Activated CD4-positive, alpha-beta T cell treated with anti-CD3 and anti-CD28 coated beads for 4 hours (primary cell): ENCODE measurements at regions not wholly inside any gene's neighbourhood (a gene's known extent, or its start where the extent isn't known, plus 50 kb on each side); places are given as distances from the start of the nearest gene placed in this dataset.
"Not testable (repeated sequence)": the region's sequence is repeated elsewhere in the genome, so short reads cannot be mapped to it uniquely, and the experiment has no call there.

Source experiments
- DNase-seq, 2 donors: peaks; one replicate each; pipeline ENCODE4 v3.0.0-alpha.2; 2020

DNA sequence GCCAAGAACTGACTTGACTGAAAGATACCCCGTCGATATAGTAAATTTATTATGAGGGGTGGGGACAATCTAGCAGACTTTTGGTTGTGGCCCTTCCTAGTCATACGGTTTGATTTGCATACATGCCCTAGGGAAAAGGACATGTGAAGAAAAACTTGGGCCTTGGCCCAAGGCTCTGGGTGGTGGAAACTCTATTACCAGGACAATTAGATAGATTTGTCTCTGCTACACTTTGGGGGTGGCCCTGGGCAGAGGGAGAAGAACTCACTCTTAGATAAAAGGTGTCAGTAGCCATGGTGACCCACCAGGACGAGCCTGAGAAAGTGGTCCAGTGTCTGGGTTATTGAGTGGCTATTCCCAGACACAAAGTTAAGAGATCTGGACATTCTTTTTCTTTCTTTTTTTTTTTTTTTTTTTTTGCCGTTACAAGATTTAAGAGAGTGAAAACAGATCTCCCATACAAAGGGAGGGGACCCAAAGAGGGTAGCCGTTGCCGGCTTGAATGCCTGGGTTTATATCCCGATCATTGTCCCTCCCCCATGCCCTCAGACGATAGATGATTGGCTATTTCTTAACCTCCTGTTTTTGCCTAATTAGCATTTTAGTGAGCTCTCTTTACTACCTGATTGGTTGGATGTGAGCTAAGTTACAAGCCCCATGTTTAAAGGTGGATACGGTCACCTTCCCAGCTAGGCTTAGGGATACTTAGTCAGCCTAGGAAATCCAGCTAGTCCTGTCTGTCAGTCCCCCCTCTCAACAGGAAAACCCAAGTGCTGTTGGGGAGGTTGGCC, 96.4 kb upstream of the SMAD3 start:
- no peak for DNase-seq

GRCh38 chr15:66974131-66974530, 91.3 kb upstream of the SMAD3 start:
- not testable (repeated sequence) for DNase-seq

DNA sequence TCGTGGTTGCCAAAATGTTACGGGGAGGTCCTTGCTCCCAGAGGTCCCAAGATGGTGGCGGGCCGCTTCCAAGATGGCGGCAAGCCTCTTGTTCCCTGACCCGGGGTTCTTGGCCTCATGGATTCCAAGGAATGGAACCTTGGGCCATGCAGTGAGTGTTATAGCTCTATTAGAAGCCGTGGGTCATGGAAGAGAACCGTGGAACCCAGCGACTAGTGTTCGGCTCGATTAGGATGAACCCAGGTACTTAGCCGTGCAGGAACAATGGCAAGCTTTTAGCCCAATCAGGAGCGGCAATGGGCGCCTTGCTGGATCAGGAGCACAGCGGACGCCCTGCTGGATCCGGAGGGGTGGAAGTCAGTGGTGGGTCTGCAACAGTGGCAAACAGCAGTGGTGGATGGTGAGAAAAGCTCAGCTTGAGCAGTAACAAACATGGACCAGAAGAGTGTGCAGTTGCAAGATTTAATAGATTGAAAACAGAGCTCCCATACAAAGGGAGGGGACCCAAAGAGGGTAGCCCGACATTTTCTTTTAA, 89.2 kb upstream of the SMAD3 start:
- DNase-seq, result not testable (repeated sequence)

DNA sequence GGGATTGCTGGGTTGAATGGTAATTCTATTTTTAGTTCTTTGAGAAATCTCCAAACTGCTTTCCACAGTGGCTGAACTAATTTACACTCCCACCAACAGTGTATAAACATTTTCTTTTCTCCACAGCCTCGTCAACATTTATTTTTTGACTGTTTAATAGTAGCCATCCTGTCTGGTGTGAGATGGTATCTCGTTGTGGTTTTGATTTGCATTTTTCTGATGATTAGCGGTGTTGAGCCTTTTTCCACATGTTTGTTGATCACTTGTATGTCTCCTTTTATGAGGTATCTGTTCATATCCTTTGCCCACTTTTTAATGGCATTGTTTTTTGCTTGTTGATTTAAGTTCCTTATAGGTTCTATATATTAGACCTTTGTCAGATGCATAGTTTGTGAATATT, 85.1 kb upstream of the SMAD3 start:
- not testable (repeated sequence) for DNase-seq

- DNase-seq, result no peak
These were observed 83.6 kb upstream of the SMAD3 start for GRCh38 chr15:66981771-66982170.

DNA sequence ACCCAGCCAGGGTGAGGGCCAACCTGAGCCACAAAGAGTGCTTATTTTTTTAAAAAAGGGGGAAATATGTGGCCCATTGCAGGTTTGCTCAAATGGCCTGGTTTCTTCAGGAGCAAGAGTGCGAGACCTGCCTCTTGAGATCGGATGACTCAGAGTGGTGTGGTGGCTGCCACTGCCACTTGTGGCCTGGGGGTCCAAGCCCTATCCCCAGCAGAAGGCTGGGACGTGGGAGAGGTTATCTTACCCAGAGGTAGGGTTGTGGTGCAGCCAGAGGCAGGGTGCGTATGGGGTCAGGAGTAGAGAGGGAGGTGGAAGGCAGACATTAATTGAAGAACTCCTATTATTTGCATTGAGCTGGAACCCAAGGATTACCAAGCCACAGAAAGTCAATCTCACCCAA, 83.2 kb upstream of the SMAD3 start:
- DNase-seq, result no peak

GRCh38 chr15:66982816-66983215, 82.6 kb upstream of the SMAD3 start:
- DNase-seq, result no peak

DNA sequence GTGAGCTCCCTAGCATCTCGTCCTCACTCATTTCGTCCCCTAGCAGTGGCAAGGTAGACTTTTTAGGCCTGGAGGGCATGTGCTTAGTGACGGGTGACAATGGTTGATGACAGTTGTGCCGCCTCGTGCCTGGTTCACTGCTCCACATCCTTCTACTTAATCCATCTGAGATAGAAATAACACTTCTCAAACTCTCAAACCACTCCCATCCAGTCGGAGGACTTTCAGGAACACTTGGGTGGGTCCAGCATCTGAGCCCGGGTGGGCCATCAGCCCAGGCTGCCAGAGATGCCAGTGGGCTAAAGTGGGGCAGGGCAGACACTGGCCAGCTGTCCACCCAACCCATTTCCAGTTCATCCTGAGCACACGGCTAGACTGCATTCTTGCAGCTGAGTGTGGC, 79.7 kb upstream of the SMAD3 start:
- no peak for DNase-seq

- DNase-seq, result no peak
These were observed 78.5 kb upstream of the SMAD3 start for GRCh38 chr15:66986951-66987350.

- DNase-seq, result no peak
These were observed 72.3 kb upstream of the SMAD3 start for GRCh38 chr15:66993090-66993489.

DNA sequence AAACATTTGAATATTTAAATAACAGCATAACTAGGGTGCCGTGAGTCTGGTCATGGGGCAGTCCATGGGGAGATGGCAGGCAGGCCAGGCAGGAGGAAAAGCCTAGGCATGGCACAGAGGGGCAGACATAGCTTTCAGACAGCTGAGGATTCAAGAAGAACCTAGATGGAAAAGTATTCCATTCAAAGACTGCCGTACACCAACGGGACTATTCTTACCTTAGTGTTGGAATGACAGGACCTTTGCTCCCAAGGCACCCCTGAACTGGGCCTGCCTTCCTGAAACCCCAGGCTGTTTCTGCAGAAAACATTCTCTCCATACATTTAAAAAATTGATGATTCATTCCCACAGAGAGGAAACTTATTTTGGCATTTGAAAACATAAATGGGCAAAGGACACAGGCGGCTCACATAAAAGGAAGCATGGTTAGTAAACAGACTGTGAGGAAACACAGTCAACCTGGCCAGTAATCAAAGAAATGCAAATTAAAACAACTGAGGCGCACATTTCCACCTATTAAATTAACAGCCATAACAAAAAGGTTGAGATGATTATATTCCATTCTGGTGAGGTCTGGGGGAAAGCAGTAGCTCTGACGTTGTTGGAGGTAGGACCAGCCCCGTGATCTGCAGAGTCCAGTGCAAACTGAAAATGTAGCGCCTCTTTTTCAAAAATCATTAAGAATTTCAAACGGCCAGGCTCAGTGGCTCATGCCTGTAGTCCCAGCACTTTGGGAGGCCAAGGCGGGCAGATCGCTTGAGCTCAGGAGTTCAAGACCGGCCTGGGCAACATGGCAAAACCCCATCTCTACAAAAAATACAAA, 71.3 kb upstream of the SMAD3 start:
- no peak for DNase-seq

- no peak for DNase-seq
These were observed 70.3 kb upstream of the SMAD3 start for GRCh38 chr15:66994927-66995656.

DNA sequence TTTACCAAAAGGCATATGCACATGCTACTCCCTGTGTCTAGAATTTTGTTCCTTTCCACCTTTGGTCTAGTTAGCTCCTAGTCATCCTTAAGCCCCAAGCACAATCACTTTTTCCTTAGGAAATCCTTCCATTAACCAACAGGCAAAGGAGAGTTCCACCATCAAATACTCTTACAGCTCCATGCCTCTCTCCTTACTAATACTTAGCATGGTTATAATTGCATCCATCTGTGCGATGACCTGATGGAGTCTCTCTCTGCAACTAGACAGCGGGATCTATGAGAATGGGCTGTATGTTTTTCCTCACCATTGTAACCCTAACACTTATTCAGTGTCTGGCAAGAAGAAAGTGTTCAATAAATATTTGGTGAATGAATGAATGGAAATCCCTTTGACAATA, 69.3 kb upstream of the SMAD3 start:
- DNase-seq, result no peak

DNA sequence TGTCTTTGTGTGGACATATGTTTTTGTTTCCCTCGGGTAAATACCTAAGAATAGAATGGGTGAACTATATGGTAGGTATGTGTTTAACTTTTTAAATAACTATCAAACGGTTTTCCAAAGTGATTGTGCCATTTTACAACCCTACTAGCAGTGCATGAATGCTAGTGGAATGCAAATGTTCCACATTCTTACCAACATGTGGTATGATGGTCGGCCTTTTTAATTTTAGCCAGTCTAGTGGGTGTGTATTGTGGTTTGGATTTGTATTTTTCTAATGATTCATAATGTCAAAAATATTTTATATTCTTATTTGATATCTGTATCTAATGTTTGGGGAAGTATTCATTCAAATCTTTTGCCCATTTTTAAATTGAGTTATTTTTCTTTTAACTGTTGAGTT, 68.2 kb upstream of the SMAD3 start:
- DNase-seq, result no peak

DNA sequence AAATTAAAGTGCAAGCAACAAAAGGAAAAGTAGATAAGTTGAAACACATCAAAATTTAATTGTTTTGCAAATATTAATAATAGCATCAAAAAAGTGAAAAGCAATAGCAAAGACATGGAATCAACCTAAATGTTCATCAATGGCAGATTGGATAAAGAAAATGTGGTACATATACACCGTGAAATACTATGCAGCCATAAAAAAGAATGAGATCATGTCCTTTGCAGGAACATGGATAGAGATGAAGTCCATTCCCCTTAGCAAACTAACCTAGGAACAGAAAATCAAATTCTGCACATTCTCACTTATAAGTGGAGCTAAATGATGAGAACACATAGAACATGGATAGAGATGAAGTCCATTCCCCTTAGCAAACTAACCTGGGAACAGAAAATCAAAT, 67.2 kb upstream of the SMAD3 start:
- DNase-seq, result not testable (repeated sequence)

DNA sequence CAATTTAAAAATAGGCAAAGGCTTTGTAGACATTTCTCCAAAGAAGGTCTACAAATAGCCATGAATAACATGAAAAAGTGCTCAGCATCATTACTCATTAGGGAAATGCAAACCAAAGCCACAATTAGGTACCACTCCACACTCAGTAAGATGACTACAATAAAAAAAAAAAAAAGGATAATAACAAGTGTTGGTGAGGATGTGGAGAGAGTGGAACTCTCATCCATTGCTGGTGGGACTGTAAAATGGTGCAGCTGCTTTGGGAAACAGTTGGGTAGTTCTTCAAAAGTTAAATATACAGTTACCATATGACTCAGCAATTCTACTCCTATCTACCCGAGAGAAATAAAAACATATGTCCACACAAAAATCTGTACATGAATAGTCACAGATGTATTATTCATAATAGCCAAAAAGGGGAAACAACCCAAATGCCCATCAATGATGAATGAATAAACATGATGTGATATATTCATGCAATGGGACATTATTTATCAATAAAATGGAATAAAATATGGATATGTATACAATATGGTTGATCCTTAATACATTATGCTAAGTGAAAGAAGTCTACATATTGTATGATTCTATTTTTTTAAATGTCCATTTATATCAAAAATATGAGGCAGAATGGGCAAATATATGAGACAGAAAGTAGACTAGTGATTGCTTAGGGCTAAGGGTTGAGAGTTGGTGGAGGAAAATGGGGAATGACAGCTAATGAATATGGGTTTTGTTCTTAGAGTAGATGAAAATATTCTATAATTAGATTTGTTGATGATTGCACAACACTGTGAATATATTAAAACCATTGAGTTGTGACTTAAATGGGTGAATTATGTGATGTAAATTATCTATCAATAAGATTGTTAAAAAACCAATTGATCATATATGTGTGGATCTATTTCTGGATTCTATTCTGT, 66.1 kb upstream of the SMAD3 start:
- DNase-seq, result no peak

GRCh38 chr15:67000896-67001295, 64.5 kb upstream of the SMAD3 start:
- DNase-seq, result no peak

DNA sequence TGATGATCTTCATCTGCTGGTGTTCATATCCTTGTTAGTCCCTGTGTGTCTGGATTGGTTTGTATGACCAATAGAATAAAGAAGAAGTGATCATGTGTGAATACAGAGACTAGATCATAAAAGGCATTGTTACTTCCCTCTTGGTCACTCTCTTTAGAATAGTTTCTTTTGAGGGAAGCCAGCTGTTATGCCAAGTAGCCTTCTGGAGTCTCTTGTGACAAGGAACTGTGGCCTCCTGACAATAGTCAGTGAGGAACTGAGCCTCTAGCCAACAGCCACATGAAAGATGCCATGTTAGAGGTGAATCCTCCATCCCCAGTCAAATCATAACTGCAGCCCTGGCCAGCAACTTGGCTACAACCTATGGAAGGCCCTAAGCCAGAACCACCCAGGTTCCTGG, 63.0 kb upstream of the SMAD3 start:
- DNase-seq, result no peak

GRCh38 chr15:67003586-67003985, 61.8 kb upstream of the SMAD3 start:
- no peak for DNase-seq

DNA sequence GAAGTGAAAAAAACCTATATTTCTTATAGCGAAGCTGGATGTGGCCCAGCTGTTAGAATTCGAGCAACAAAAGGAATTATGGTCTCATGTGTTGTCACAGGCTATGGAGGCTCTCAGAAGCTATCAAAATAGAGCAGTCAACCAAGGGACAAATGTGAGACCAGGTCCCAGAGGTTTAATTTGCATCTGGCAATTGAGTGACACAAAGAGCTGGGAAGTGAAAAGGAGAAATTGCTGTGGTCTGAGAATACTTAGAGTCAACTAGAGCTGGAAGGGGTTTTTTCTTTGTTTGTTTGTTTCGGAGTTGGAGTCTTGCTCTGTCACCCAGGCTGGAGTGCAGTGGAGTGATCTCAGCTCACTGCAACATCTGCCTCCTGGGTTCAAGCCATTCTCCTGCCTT, 61.3 kb upstream of the SMAD3 start:
- DNase-seq, result no peak

GRCh38 chr15:67005294-67005996, 60.0 kb upstream of the SMAD3 start:
- DNase-seq, result no peak
